ENCODE measurements at regions not wholly inside any gene's neighbourhood (a gene's known extent, or its start where the extent isn't known, plus 50 kb on each side); places are given as distances from the start of the nearest gene placed in this dataset.

DNA sequence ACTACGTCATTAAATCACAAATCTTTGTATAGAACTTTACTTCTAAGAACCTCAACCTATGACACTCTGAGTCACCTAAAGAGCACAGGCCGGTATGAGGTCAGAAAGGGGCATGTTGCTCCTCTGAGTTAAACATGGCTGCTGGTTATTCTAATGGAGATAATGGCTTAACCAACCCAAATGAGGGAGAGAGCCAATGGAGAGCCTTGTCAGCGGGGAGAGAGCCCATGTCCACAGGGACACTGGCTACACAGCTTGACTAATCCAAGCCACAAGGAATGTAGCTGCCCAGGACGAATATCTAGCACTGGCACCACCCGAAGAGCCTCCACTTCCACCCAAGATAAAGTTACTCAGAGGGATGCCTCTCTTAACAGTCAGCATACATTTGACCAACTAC lies 77.0 kb upstream of the STAC start:
- intact Hi-C loops (cut with DNase I) = no loop called here
- no peak for DNase-seq
- Histone ChIP-seq H3K27me3 (no peaks in the 10 kb centered on the region), H3K4me1 (no peaks in the 10 kb centered on the region), H3K36me3 (no peaks in the 10 kb centered on the region), H3K4me3 (replicated peaks in 1 of 3) (no peak overlapping the region), H3K27ac (no peak overlapping the region), H3K9me3 (no peaks in the 10 kb centered on the region)
- 92 to 97% methylated on average over 5 of the region's 5 CpGs for WGBS, 2 donors
- TF ChIP-seq POLR2A (IDR thresholded peaks at IDR 0.05) = no peak
- TF ChIP-seq, protein P1, sequence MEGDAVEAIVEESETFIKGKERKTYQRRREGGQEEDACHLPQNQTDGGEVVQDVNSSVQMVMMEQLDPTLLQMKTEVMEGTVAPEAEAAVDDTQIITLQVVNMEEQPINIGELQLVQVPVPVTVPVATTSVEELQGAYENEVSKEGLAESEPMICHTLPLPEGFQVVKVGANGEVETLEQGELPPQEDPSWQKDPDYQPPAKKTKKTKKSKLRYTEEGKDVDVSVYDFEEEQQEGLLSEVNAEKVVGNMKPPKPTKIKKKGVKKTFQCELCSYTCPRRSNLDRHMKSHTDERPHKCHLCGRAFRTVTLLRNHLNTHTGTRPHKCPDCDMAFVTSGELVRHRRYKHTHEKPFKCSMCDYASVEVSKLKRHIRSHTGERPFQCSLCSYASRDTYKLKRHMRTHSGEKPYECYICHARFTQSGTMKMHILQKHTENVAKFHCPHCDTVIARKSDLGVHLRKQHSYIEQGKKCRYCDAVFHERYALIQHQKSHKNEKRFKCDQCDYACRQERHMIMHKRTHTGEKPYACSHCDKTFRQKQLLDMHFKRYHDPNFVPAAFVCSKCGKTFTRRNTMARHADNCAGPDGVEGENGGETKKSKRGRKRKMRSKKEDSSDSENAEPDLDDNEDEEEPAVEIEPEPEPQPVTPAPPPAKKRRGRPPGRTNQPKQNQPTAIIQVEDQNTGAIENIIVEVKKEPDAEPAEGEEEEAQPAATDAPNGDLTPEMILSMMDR (IDR thresholded peaks at IDR 0.05) = no peak

DNA sequence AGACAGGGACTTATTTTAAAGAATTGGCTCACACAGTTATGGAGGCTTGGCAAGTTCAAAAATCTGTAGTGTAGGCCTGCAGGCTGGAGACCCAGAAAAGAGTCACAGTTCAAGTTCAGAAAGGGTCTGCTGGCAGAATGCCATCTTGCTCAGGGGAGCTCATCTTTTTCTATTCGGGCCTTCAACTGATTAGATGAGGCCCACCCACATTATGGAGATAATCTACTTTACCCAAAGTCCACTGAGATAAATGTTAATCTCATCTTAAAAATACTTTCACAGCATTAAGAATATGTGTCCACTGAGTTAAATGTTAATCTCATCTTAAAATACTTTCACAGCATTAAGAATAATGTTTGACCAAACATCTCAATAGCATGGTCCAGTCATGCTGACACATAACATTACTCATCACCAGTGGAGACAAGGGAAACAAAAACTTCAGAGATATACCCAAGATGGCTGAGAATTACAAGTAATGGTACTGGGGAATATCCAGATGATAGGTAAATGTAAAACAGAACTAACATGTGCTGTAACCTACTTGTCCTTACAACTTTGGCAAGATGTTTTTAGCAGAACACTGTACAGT lies 74.3 kb upstream of the STAC start:
- intact Hi-C loops (cut with DNase I) = no loop called here

DNA sequence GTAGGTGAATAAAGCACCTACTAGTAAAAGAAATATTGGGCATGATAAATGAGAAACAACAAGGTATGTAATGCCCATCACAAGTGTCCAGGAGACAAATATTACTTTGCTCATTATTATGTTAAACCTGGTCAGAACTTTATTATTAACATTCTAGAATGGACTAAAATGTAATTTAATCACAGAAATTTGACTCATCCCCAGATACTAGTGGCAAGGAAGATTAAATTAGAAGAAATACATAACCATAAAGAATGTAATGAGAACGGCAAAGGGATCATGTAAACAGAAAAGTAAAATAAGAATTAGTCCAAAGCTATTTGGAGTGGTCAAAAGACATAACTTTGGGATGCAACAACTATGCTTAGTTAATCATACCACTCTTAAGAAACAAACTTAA lies 71.2 kb upstream of the STAC start:
- H3K9me3 ChIP-seq = no peaks in the 10 kb centered on the region
- no peaks in the 10 kb centered on the region for H3K36me3 ChIP-seq
- TF ChIP-seq, protein P1 (IDR thresholded peaks at IDR 0.05) = no peak
- TF ChIP-seq POLR2A (IDR thresholded peaks at IDR 0.05) = no peak
- H3K27ac ChIP-seq = no peak overlapping the region
- no peak overlapping the region for H3K4me3 ChIP-seq (replicated peaks in 1 of 3)
- DNase-seq = no peak
- no peaks in the 10 kb centered on the region for H3K27me3 ChIP-seq
- no peaks in the 10 kb centered on the region for H3K4me1 ChIP-seq
- 84 to 88% methylated on average over 1 of the region's 1 CpG for WGBS, 2 donors
- intact Hi-C loops (cut with DNase I) = no loop called here

More for the DNA sequence above, 74.3 kb upstream of the STAC start:
- no peak overlapping the region for H3K4me3 ChIP-seq (replicated peaks in 1 of 3)
- H3K36me3 ChIP-seq = no peaks in the 10 kb centered on the region
- H3K4me1 ChIP-seq = no peaks in the 10 kb centered on the region
- TF ChIP-seq, protein P1 (IDR thresholded peaks at IDR 0.05) = no peak
- no peak for TF ChIP-seq POLR2A (IDR thresholded peaks at IDR 0.05)
- no peaks in the 10 kb centered on the region for H3K9me3 ChIP-seq
- 84 to 93% methylated on average over 1 of the region's 1 CpG for WGBS, 2 donors
- no peak overlapping the region for H3K27ac ChIP-seq
- H3K27me3 ChIP-seq = no peaks in the 10 kb centered on the region
- DNase-seq = no peak

DNA sequence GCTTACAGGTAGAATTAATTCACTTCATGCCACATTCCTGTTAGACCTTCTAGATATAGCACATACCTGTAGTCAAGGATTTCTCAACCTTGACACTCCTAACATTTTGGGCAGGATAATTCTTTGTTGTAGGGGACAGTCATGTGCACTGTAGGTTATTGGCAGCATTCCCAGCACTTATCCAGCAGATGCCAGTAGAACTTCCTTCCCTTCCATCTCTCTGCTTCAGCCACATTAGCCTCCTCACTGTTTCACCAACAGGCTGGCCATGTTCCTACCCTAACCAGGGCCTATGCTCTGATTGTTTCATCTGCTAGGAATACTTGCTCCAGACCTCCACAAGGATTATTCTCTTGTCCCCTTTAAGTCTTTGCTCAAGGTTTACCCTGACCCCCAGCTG lies 68.0 kb upstream of the STAC start:
- H3K4me3 ChIP-seq (replicated peaks in 1 of 3) = no peak overlapping the region
- no peaks in the 10 kb centered on the region for H3K4me1 ChIP-seq
- H3K27me3 ChIP-seq = no peaks in the 10 kb centered on the region
- TF ChIP-seq, protein P1 (IDR thresholded peaks at IDR 0.05) = no peak
- no peak for TF ChIP-seq POLR2A (IDR thresholded peaks at IDR 0.05)
- no peak for DNase-seq
- intact Hi-C loops (cut with DNase I) = no loop called here
- no peak overlapping the region for H3K27ac ChIP-seq
- H3K36me3 ChIP-seq = no peaks in the 10 kb centered on the region
- no peaks in the 10 kb centered on the region for H3K9me3 ChIP-seq

DNA sequence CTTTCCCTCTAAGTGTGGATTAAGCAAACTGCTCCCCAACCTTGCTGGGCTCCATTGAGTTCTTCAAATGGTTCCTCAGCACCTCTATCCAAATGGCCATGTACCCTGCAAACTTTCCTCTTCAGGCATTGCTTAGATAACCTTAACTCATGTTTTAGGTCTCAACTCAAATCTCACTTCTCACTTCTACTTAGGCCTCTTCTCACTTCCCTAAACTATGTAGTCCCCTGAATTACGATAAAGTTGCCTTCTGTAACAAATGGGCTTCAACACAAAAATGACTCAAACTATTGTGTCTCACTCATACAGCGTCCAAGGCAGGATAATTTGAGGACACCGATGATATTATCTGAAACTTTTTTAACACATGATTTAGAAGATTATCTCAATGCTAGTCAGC lies 62.4 kb upstream of the STAC start:
- Histone ChIP-seq H3K27me3 (no peaks in the 10 kb centered on the region), H3K9me3 (no peaks in the 10 kb centered on the region), H3K36me3 (no peaks in the 10 kb centered on the region), H3K4me3 (replicated peaks in 1 of 3) (no peak overlapping the region), H3K27ac (no peak overlapping the region), H3K4me1 (no peaks in the 10 kb centered on the region)
- no peak for DNase-seq
- intact Hi-C loops (cut with DNase I) = no loop called here
- WGBS, 2 donors = 60 to 73% methylated on average over 3 of the region's 3 CpGs
- no peak for TF ChIP-seq POLR2A (IDR thresholded peaks at IDR 0.05)
- TF ChIP-seq, protein P1 (IDR thresholded peaks at IDR 0.05) = no peak
